ENCODE measurements at regions not wholly inside any gene's neighbourhood (a gene's known extent, or its start where the extent isn't known, plus 50 kb on each side); places are given as distances from the start of the nearest gene placed in this dataset.

GRCh38 chr9:113646946-113647914, 183.7 kb downstream of the RGS3 start:
- DNase-seq, result no peak

- no peak for DNase-seq
These were observed 184.5 kb downstream of the RGS3 start for GRCh38 chr9:113648048-113648447.

GRCh38 chr9:113648586-113648985, 185.1 kb downstream of the RGS3 start:
- no peak for DNase-seq

GRCh38 chr9:113649054-113649453, 185.5 kb downstream of the RGS3 start:
- no peak for DNase-seq

GRCh38 chr9:113649855-113650206, 186.3 kb downstream of the RGS3 start:
- DNase-seq, result no peak

GRCh38 chr9:113650207-113651131, 186.9 kb downstream of the RGS3 start:
- no peak for DNase-seq

GRCh38 chr9:113651896-113652295, 188.4 kb downstream of the RGS3 start:
- no peak for DNase-seq

- DNase-seq, result no peak
These were observed 189.0 kb downstream of the RGS3 start for GRCh38 chr9:113652355-113653152.

GRCh38 chr9:113653746-113654604, 190.4 kb downstream of the RGS3 start:
- no peak for DNase-seq

- no peak for DNase-seq
These were observed 191.3 kb downstream of the RGS3 start for GRCh38 chr9:113654605-113655428.

- DNase-seq, result no peak
These were observed 193.5 kb downstream of the RGS3 start for GRCh38 chr9:113656771-113657670.

- DNase-seq, result peak; percentile 74
These were observed 194.4 kb downstream of the RGS3 start for GRCh38 chr9:113657765-113658544.

- no peak for DNase-seq
These were observed 195.0 kb downstream of the RGS3 start for GRCh38 chr9:113658545-113658895.

GRCh38 chr9:113659039-113659438, 195.5 kb downstream of the RGS3 start:
- DNase-seq, result no peak

GRCh38 chr9:113659740-113660139, 196.2 kb downstream of the RGS3 start:
- DNase-seq, result no peak

GRCh38 chr9:113660196-113660595, 196.7 kb downstream of the RGS3 start:
- no peak for DNase-seq

- no peak for DNase-seq
These were observed 197.5 kb downstream of the RGS3 start for GRCh38 chr9:113661074-113661473.

GRCh38 chr9:113664181-113664875, 200.8 kb downstream of the RGS3 start:
- DNase-seq, result no peak
